ENCODE measurements at regions not wholly inside any gene's neighbourhood (a gene's known extent, or its start where the extent isn't known, plus 50 kb on each side); places are given as distances from the start of the nearest gene placed in this dataset.

DNA sequence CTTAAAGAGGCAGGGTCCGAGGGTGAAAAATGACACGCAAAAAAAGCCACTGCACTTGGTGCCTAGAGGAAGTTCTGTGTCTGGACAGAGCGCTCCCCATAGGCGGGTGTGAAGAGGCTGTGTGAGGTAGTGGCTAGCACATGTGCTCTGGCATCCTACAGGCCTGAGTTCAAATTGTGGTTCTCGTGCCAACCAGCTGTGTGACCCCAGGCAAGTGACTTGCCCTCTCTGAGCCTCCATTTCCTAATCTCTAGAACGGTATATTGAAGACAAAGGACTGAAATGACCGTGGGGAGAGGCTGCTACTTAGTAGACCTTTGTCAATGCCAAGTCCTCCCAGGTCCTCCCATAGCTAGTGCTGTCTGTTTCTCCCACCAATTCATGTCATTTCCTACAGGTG, 79.1 kb upstream of the MYL10 start:
- DNase-seq (ENCODE audit: low spot score) = no peak

DNA sequence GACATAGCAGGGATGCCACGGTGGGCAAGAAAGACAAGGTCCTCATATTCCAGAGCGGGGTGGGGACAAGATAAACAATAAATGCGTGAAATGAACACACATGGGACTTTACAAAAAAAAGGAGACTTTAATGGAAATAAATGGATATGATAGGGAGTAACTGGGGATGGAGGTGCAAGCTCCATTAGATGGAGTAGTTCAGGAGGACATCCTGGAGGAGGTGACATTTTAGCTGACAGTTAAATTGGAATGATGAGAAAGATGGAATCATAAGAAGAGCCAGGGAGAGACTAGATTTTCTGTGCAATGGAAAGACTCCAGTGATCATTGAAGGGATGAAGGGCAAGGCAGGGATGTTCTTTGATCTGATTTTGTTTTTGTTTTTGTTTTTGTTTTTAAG, 83.6 kb upstream of the MYL10 start:
- no peak for DNase-seq (ENCODE audit: low spot score)

- no peak for DNase-seq (ENCODE audit: low spot score)
Measured at GRCh38 chr7:101714097-101714496, 85.0 kb upstream of the MYL10 start.

- no peak for DNase-seq (ENCODE audit: low spot score)
Measured at GRCh38 chr7:101717628-101718357, 88.7 kb upstream of the MYL10 start.

DNA sequence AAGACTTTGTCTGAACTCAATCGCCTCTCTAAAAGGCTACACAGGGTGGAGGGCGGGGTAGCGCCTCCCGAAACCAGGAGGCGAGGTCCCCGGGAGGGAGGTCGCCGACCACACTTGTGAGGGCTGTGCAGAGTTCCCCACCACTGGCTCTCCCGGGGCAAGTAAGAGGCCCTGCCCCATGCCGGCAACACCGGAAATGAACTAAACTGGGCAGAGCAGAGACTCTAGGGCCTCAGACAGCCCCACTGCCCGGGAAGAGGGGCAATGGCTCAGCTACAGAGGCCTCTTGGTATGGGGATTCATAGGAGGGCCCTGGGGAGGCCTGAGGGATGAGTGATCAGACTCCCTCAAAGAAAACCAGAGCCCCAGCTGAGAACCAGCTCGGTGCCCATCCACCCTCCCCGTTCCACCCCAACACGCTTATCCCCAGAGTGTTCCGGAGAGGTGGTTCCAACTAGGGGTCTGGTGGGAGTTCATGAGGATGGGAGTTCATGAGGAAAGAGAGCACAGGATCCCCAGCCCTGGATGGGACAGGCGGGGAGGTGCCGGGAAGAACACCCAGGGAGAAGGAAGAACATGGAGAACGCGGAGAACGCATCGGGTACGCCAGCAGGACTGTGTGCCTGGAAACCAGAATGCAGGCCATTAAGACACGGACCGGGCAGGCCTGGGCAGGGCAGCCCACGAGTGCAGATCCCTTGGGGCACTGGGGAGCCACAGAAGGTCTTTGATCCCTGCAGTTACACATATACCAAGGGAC, 89.4 kb upstream of the MYL10 start:
- no peak for DNase-seq (ENCODE audit: low spot score)

DNA sequence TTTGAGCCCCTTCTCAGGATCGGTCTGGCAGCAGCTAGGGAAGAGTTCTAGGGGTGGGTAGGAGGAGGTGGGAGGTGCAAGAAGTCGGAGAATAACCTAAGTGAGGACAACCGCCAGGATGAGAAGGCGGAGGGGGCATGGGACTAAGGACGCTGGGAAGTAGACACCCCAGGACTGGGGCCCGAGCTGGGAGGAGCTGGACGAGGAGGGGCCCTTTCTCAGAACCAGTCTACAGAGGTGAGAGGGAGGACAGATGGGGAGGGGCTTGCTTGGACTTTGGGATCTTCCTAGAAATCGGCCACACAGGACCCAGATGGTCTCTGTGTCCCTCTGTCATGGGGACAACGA, 90.0 kb upstream of the MYL10 start:
- no peak for DNase-seq (ENCODE audit: low spot score)

DNA sequence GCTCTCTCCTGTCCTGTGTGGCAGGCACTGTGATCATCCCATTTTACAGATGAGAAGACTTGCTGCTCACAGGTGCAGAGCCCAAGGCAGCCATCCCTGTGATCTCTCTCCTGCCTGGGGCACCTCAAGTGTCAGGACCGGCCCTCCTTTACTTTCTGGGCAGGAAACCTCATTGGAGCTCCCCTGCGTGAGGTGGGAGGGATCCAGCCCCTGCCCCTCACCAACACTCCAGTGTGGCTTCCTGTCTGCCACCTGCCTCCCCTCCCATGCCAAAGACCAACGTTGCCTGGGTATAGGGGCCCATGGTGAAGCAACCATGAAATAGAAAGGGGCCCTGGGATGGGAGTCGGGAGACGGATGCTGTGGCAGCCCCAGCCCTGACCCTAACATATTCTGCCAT, 91.2 kb upstream of the MYL10 start:
- no peak for DNase-seq (ENCODE audit: low spot score)

DNA sequence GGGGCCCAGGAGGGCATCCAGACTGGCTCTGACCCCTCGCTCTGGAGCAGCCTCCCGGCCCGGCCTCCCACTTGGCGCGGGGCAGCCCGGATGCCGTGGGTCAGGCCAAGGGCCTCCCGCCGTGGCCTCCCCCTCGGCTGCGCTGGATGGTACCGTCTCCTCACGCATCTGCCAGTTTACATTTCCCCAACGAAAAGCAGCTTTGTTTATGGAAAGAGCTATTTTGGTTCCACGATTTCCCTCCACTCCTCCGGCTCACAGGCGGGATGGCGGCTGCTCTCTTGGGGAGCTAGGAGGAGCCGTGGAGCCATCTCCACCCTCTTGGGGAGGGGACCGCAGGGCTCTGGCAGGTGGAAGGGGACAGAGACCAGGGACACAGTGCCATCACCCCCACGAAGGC, 93.2 kb upstream of the MYL10 start:
- no peak for DNase-seq (ENCODE audit: low spot score)

DNA sequence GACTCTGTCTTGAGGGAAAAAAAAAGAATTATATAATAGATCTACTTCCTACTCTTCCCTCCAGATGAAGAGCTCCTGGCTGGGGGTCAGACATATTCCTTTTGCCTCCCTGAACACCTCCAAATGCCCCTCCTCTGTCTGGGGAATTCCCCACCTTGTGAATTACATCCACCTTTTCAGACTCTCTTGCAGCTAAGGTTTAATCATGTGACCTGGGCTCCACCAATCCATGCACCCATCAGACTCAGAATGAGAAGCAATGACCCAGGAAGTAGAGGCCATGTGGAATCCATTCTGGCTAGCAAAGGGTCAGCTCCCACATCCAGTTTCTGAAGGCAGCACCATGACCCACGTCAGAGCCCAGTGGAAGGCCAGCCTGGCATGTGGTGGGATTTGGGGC, 93.6 kb upstream of the CUX1 start:
- no peak for DNase-seq (ENCODE audit: low spot score)

GRCh38 chr7:101724957-101725356, 92.5 kb upstream of the CUX1 start:
- DNase-seq (ENCODE audit: low spot score) = no peak

DNA sequence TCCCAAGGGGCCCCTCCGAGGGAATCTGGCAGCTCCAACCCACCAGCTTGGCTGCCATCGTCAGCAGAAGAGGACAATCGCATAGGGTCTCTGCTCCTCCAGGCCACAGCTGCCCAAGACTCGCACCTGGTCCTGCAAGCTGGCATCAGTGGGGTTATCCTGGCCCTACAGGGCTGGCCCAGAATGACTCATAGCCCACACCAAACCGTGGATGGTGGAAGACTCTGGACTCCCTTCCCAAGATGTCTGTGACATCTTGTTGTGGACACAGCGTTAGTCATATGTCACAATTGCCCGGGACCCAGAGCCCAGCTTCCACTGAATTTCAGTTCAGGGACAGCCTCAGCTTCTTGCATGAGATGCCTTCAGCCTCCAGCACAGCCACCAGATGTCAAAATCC, 91.5 kb upstream of the CUX1 start:
- no peak for DNase-seq (ENCODE audit: low spot score)

DNA sequence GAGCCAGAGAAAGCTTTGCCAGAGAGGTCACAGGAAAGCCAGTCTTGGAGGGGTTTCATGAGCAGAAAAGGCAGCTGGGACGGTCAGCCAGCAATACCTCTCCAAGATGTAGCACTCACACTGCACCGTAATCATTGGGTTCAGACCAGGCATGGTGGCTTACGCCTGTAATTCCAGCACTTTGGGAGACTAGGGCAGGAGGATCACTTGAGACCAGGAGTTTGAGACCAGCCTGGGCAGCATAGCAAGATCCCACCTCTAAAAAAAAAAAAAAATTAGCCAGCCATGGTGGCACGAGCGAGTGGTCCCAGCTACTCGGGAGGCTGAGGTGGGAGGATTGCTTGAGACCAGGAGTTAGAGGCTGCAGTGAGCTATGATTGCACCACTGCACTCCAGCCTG, 90.2 kb upstream of the CUX1 start:
- no peak for DNase-seq (ENCODE audit: low spot score)

DNA sequence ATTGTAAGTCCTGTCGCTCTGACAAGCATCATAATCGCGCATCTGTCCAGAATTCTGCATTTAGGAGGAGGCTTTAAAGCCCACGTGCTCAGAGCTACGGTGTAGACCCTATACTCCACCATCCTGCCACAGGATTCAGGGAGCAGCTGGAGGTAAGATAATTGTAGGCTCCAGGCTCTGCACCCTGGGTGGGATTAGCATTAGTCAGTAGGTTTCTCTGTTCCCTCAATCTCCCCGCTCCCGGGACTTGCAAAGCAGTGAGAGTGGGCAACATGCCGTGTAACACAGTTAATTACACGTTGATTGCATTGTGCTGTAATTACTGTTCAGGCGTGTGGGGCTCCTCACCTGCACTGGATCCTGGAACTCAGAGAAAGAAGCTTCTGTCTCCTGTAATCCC, 89.3 kb upstream of the CUX1 start:
- no peak for DNase-seq (ENCODE audit: low spot score)

GRCh38 chr7:101728873-101729240, 88.6 kb upstream of the CUX1 start:
- peak; percentile 41 for DNase-seq (ENCODE audit: low spot score)

GRCh38 chr7:101729241-101729883, 88.1 kb upstream of the CUX1 start:
- peak; percentile 96 for DNase-seq (ENCODE audit: low spot score)

DNA sequence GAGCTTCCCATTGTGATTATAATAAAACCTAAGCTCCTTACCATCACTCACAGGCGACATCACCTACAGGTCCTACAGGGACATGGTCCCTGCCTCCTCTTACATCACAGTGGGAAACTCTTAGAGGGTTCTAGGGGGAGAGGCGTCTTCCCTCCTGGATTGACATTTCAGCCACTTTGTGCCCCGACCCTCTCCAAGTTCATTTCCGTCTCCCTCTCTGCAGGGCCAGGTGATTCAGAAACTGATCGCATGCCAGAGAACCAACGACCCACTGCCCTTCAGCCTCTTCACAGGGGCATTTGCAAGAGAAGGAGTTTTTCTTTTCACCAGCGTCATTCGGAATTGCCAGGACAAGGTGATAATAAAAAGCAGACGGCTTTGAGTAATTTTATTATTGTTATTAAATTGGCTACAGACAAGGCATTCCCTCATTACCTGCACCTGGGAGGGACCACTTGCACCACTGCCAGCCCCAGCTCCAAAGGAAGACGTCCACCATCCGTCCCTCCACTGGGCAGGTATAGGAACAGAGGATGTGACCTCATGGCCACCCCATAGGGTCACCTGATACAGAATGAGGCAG, 85.8 kb upstream of the CUX1 start:
- no peak for DNase-seq (ENCODE audit: low spot score)

DNA sequence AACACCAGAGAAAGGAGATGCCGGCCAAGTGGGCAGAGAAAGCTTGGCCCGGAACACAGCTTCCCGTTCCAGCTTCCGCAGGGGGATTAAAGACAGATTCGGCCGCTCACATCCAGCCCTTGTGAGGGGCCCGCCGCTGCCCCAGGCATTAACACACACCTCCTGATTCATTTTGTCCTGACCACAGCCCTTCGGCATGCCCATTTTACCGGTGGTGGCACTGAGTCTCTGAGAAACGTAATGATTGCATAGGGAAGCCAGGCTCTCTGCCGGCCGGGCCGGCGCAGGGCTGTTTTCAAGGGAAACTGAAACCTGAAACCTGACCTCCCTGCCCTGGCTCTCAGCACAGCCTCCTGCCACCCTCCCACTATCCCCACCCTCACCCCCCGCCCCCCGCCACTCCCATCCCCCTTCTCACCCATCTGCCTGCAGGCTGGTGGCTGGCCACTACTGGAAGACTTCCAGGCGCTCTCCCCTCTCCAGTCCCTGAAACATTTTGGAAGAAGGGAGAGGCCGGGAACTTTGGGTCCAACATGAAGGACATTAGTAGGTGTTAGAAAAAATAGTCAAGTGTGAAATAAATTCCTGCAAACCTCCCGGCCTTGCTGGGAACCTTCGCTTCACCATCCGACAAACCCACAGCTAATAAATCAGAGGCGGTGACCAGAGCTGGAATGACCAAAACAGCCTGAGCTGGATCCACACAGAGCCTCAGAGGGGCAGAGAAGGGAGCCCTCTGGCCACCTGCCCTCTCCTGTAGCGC, 83.5 kb upstream of the CUX1 start:
- no peak for DNase-seq (ENCODE audit: low spot score)

- no peak for DNase-seq (ENCODE audit: low spot score)
Measured at GRCh38 chr7:101736084-101736483, 81.3 kb upstream of the CUX1 start.

GRCh38 chr7:101739775-101740398, 77.5 kb upstream of the CUX1 start:
- no peak for DNase-seq (ENCODE audit: low spot score)

DNA sequence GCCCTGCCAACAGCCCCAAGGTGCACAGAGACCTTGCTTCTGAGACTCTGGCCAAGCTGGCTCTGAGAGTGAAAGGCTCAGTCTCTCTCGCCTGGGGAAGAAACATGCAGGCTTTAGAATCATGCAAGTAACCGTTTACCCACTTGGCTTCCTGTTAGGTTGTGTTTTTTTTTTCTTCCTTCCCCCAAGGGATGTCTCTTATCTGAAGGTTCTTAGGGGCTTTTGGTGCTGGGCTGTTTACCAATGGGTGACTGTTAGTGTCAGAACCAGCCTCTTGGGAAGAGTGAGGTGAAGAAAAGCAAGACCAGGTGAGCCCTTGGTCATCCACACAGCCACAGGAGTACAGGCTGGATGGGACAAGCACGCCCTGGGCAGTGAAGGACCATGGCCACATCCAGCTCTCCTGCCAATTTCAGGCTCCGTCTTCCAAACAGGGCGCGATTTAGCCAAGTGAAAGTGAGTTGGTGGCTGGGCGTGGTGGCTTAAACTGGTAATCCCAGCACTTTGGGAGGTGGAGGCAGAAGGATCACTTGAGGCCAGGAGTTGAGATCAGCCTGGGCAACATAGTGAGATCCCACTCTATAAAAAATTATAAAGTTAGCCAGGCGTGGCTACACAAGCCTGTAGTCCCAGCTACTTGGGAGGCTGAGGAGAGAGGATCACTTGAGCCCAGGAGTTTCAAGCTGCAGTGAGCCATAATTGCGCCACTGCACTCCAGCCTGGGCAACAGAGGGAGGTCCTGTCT, 76.3 kb upstream of the CUX1 start:
- DNase-seq (ENCODE audit: low spot score) = no peak
